ENCODE measurements at regions not wholly inside any gene's neighbourhood (a gene's known extent, or its start where the extent isn't known, plus 50 kb on each side); places are given as distances from the start of the nearest gene placed in this dataset.

DNA sequence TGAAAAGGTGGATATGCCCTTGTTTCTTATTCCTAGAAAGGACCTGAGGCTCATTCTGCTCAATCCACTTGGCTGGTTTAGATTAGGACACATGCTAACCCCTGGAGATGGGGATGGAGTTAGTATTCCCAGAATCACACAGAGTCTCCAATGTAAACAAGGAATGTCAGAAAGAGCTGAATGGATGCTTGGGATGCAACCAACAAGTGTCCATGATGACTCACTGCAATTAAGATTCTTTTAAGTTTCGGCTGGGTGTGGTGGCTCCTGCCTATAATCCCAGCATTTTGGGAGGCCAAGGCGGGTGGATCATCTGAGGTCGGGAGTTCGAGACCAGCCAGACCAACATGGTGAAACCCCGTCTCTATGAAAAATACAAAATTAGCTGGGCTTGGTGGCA is 315.5 kb upstream of the AZI2 start:
- Histone ChIP-seq H3K27ac (ENCODE audit: low read depth, low read length) (no peak overlapping the region), H3K9ac (ENCODE audit: low read length) (no peak overlapping the region)

DNA sequence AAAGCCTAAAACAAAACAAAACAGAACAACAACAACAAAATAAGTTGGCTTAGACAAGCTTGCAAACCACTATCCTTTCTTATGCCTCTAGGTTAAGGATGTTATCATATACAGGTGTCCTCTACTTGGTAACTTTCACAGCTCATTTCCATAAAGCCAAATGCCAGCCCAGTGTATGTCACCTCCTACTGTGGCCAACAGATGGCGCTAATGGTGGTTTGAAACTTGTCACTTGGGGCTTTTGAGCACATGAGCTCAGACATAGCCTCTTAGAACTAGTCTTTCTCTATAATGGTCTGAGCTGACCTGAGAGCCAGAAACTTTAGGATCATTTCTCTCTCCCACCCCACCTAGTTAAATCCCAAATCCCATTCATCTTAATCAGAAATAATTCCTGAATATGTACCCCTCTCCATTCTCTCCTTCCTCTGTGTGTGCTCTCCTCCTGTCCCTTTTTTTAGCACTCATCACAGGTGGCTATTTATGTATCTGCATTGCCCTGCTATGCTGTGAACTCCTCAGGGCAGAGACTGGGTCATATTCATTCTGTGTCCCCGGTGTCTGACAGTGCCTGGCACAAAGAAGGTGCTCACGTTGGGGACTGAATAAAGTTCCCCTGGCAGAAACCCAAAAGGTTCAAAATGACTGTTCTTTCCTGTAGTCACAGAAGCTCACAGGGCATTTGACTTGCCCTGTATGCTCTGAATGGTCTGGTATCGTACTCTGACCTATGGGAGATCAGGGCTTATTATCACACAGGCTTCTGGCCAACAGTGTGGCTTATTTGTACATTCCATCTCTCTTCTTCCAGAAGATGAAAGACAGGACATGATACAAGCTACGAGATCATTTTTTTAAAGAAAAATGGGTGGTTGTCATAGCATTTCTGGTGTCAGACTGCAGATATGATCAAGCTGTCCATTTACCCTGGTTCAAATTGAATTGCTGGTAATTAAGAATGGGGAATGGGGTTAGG is 319.3 kb upstream of the AZI2 start:
- Histone ChIP-seq H3K27ac (ENCODE audit: low read depth, low read length) (no peak overlapping the region), H3K27me3 (ENCODE audit: control insufficient read depth, insufficient read depth, low read length) (no peaks in the 10 kb centered on the region), H3K4me3 (ENCODE audit: low read length) (no peak overlapping the region), H3K9ac (ENCODE audit: low read length) (no peak overlapping the region), H3K36me3 (ENCODE audit: control insufficient read depth, insufficient read depth, low read length) (no peaks in the 10 kb centered on the region), H3K4me1 (ENCODE audit: control insufficient read depth, insufficient read depth, low read length) (no peaks in the 10 kb centered on the region)

More for the DNA sequence above, 315.5 kb upstream of the AZI2 start:
- no peak overlapping the region for H3K4me3 ChIP-seq (ENCODE audit: low read length)
- H3K4me1 ChIP-seq (ENCODE audit: control insufficient read depth, insufficient read depth, low read length), result no peaks in the 10 kb centered on the region
- H3K36me3 ChIP-seq (ENCODE audit: control insufficient read depth, insufficient read depth, low read length), result no peaks in the 10 kb centered on the region
- no peaks in the 10 kb centered on the region for H3K27me3 ChIP-seq (ENCODE audit: control insufficient read depth, insufficient read depth, low read length)

DNA sequence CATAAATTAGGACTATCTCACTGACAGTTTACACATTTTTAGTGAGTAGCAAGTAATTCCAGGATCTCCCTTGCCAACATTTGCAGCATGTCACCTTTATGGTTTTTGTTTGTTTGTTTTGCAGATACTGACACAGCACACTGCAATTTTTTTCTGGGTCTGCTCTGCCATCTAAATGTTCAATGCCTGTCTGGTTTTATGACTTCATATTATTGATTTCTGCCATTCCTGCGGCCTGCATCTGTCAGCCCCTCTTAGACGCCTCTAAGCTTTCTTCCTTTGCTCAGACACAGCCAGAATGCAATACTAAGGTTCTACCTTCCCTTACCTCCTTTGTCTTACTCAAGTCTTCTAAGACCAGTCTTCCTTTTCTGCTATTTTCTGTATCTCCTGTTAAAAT is 321.2 kb upstream of the AZI2 start:
- no peak overlapping the region for H3K27ac ChIP-seq (ENCODE audit: low read depth, low read length)
- H3K9ac ChIP-seq (ENCODE audit: low read length), result no peak overlapping the region
- no peaks in the 10 kb centered on the region for H3K4me1 ChIP-seq (ENCODE audit: control insufficient read depth, insufficient read depth, low read length)
- H3K36me3 ChIP-seq (ENCODE audit: control insufficient read depth, insufficient read depth, low read length), result no peaks in the 10 kb centered on the region
- no peaks in the 10 kb centered on the region for H3K27me3 ChIP-seq (ENCODE audit: control insufficient read depth, insufficient read depth, low read length)
- H3K4me3 ChIP-seq (ENCODE audit: low read length), result no peak overlapping the region

DNA sequence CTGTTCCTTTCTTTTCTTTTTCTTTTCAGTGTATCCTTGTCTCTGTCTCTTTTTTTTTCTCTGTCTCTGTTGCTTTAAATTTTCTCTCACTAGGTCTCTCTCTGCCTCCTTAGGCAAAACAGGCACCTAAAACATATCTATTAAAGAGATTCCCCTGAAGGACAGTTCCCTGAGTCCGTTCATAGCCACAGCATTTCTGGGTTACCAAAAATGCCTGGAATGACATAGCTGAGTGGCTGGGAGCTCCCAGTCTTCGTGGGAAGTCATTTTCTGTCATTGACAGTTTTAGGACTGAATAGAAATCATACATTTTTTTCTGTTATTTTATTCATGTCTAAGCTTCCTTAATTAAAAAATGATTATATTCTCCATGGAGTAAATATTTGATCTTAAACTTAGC is 323.8 kb upstream of the AZI2 start:
- H3K27ac ChIP-seq (ENCODE audit: low read depth, low read length), result no peak overlapping the region
- no peaks in the 10 kb centered on the region for H3K4me1 ChIP-seq (ENCODE audit: control insufficient read depth, insufficient read depth, low read length)
- no peak overlapping the region for H3K9ac ChIP-seq (ENCODE audit: low read length)
- no peaks in the 10 kb centered on the region for H3K27me3 ChIP-seq (ENCODE audit: control insufficient read depth, insufficient read depth, low read length)
- H3K36me3 ChIP-seq (ENCODE audit: control insufficient read depth, insufficient read depth, low read length), result no peaks in the 10 kb centered on the region
- H3K4me3 ChIP-seq (ENCODE audit: low read length), result no peak overlapping the region

DNA sequence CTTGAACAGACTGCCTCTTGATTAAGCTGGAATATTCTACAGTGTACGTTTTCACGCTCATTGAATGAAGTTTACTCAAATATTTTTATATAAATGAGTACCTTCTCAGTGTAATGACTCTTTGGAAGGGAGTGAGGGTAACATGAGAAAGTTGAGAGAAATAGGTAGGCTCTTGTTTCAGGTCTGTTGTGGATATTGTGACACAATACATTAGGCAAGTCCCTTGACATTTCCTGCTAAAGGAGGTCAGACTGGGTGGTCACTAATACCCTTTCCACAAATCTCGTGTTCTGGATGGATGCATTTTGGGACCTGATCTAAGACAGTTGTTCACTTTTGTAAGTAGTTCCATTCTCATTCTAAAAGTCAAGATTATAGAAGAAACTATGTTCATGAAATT is 324.8 kb upstream of the AZI2 start:
- H3K9ac ChIP-seq (ENCODE audit: low read length), result no peak overlapping the region
- H3K4me1 ChIP-seq (ENCODE audit: control insufficient read depth, insufficient read depth, low read length), result no peaks in the 10 kb centered on the region
- H3K27me3 ChIP-seq (ENCODE audit: control insufficient read depth, insufficient read depth, low read length), result no peaks in the 10 kb centered on the region
- H3K27ac ChIP-seq (ENCODE audit: low read depth, low read length), result no peak overlapping the region
- H3K4me3 ChIP-seq (ENCODE audit: low read length), result no peak overlapping the region
- no peaks in the 10 kb centered on the region for H3K36me3 ChIP-seq (ENCODE audit: control insufficient read depth, insufficient read depth, low read length)

DNA sequence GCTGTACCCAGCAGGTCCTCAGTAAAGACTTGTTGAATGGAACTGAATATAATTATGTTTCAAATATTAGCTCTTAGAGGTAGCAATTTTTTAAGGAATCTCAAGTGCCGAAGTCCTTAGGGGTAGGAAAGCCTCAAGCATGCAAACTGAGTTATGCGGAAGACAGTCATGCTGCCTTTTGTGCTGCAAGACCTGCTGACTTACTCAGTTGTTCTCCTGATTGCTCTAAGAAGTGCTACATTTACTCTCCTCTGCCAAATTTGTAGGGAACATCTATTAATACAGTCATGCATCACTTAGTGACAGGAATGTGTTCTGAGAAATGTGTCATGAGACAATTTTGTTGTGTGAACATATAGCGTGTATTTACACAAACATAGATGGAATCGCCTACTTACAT is 325.6 kb upstream of the AZI2 start:
- Histone ChIP-seq H3K27me3 (ENCODE audit: control insufficient read depth, insufficient read depth, low read length) (no peaks in the 10 kb centered on the region), H3K27ac (ENCODE audit: low read depth, low read length) (no peak overlapping the region), H3K4me1 (ENCODE audit: control insufficient read depth, insufficient read depth, low read length) (no peaks in the 10 kb centered on the region), H3K9ac (ENCODE audit: low read length) (no peak overlapping the region), H3K4me3 (ENCODE audit: low read length) (no peak overlapping the region), H3K36me3 (ENCODE audit: control insufficient read depth, insufficient read depth, low read length) (no peaks in the 10 kb centered on the region)

DNA sequence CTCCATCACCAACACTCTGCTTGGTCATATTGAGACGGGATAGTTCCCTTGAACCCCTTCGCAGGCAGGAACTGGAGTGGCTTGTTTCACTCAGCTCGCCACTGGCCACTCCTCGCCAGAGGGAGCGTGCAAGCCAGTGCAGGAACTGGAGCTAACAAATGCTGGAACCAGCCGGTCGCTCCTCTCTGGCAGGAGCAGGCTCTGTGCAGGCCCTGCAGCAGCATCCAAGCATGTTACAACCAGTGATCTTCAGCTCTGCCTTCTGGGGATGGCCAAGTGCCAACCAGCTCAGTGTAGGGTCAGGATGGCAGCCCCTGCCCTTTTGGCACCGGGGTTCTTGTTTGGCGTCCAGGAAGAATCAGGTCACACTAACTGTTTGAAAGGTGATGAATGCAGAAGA is 329.0 kb upstream of the AZI2 start:
- no peak overlapping the region for H3K9ac ChIP-seq (ENCODE audit: low read length)
- no peak overlapping the region for H3K4me3 ChIP-seq (ENCODE audit: low read length)
- no peaks in the 10 kb centered on the region for H3K27me3 ChIP-seq (ENCODE audit: control insufficient read depth, insufficient read depth, low read length)
- H3K27ac ChIP-seq (ENCODE audit: low read depth, low read length), result no peak overlapping the region
- H3K36me3 ChIP-seq (ENCODE audit: control insufficient read depth, insufficient read depth, low read length), result no peaks in the 10 kb centered on the region
- no peaks in the 10 kb centered on the region for H3K4me1 ChIP-seq (ENCODE audit: control insufficient read depth, insufficient read depth, low read length)

DNA sequence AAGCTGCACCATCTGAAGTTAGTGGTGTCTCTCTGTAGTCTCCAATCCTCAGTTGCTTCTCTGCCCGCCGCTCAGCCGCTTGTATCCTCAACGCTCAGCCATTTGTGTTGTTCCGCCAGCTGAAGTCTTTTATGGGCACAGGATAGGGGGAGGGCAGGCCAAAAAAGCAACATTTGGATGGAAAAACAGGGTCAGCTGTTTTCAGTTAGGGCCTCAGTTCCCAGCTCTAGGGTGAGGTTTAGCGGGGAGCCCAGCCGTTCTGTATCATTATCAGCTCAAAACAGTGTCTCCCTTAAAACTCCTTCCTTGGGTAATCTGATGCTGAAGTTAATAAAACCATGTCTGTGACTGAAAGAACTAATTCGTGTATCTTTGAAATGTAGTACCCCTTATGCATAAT is 329.5 kb upstream of the AZI2 start:
- H3K27ac ChIP-seq (ENCODE audit: low read depth, low read length), result no peak overlapping the region
- no peaks in the 10 kb centered on the region for H3K36me3 ChIP-seq (ENCODE audit: control insufficient read depth, insufficient read depth, low read length)
- H3K4me3 ChIP-seq (ENCODE audit: low read length), result no peak overlapping the region
- no peak overlapping the region for H3K9ac ChIP-seq (ENCODE audit: low read length)
- no peaks in the 10 kb centered on the region for H3K27me3 ChIP-seq (ENCODE audit: control insufficient read depth, insufficient read depth, low read length)
- H3K4me1 ChIP-seq (ENCODE audit: control insufficient read depth, insufficient read depth, low read length), result no peaks in the 10 kb centered on the region

DNA sequence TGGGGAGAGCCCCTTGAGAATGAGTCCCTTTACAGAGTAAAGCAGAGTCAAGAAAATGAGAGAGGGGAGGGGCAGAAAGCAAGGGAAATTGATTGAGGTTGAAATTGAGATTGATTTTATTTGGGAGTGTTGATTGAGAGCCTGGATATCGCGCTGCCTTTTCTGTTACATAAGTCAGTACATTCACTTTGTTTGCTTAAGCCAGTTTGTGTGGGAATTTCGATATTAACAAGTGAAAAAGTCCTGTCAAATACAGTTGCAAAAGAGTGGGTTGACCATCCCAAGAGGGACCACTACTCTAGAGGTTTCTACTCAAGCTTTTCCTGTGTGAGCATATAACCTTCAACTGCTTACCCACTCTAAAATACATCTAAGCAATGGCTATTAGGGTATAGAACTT is 331.4 kb upstream of the AZI2 start:
- H3K27me3 ChIP-seq (ENCODE audit: control insufficient read depth, insufficient read depth, low read length), result no peaks in the 10 kb centered on the region
- no peak overlapping the region for H3K9ac ChIP-seq (ENCODE audit: low read length)
- H3K4me3 ChIP-seq (ENCODE audit: low read length), result no peak overlapping the region
- no peak overlapping the region for H3K27ac ChIP-seq (ENCODE audit: low read depth, low read length)
- no peaks in the 10 kb centered on the region for H3K36me3 ChIP-seq (ENCODE audit: control insufficient read depth, insufficient read depth, low read length)
- no peaks in the 10 kb centered on the region for H3K4me1 ChIP-seq (ENCODE audit: control insufficient read depth, insufficient read depth, low read length)

DNA sequence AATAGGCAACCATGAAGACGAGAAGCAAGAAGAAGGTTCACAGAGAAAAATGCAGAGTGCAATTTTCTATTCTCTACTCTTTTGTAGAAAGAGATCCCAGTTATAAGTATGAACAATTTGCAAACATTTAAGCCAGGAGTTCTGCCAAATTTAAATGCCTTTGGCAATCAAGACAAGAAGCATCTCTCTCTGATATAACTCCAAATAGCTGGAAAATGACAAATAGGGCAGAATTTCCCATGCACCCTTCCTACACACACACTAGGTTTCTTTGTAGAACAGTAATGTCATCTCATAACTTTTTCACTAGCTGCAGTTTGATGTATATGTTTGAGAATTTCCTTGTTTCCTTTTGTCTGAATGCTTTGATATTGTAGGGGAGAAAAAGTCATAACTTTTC is 333.5 kb upstream of the AZI2 start:
- no peaks in the 10 kb centered on the region for H3K4me1 ChIP-seq (ENCODE audit: control insufficient read depth, insufficient read depth, low read length)
- H3K36me3 ChIP-seq (ENCODE audit: control insufficient read depth, insufficient read depth, low read length), result no peaks in the 10 kb centered on the region
- no peak overlapping the region for H3K9ac ChIP-seq (ENCODE audit: low read length)
- no peak overlapping the region for H3K27ac ChIP-seq (ENCODE audit: low read depth, low read length)
- H3K27me3 ChIP-seq (ENCODE audit: control insufficient read depth, insufficient read depth, low read length), result no peaks in the 10 kb centered on the region
- no peak overlapping the region for H3K4me3 ChIP-seq (ENCODE audit: low read length)

DNA sequence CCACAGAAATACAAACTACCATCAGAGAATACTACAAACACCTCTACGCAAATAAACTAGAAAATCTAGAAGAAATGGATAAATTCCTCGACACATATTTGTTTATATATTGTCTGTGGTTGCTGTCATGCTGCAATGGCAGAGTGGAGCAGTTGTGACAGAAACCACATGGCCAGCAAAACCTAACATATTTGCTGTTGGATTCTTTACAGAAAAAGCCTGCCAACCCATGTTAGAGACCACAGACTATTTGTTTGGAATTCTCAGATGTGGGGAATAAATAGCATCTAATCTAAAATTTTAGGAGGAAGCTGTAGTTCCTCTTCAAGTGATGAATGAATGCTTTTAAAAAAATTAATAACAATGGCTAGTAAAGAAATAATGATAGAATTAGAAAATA is 341.6 kb upstream of the AZI2 start:
- no peak overlapping the region for H3K9ac ChIP-seq (ENCODE audit: low read length)
- H3K36me3 ChIP-seq (ENCODE audit: control insufficient read depth, insufficient read depth, low read length), result no peaks in the 10 kb centered on the region
- H3K27ac ChIP-seq (ENCODE audit: low read depth, low read length), result no peak overlapping the region
- H3K27me3 ChIP-seq (ENCODE audit: control insufficient read depth, insufficient read depth, low read length), result no peaks in the 10 kb centered on the region
- no peaks in the 10 kb centered on the region for H3K4me1 ChIP-seq (ENCODE audit: control insufficient read depth, insufficient read depth, low read length)
- H3K4me3 ChIP-seq (ENCODE audit: low read length), result no peak overlapping the region

DNA sequence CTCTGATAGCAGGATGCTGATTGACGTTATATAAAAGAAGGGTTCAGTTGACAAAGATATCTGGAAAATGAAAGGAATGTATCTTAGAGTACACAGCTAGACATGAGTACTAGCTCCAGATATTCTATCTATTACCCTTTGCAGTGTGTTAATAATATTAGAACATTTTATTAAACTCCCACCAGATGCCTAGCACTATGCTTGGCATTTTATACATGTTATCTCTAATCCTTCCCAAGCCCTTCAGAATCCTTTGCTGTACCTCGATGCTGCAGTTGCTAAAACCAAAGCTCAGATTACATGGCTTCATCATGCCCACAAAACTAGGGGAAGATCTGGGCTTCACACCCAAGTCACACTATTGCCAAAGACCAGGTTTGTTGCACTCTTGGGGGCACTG is 350.1 kb upstream of the AZI2 start:
- no peaks in the 10 kb centered on the region for H3K36me3 ChIP-seq (ENCODE audit: control insufficient read depth, insufficient read depth, low read length)
- H3K4me3 ChIP-seq (ENCODE audit: low read length), result no peak overlapping the region
- no peak overlapping the region for H3K9ac ChIP-seq (ENCODE audit: low read length)
- no peaks in the 10 kb centered on the region for H3K4me1 ChIP-seq (ENCODE audit: control insufficient read depth, insufficient read depth, low read length)
- H3K27me3 ChIP-seq (ENCODE audit: control insufficient read depth, insufficient read depth, low read length), result no peaks in the 10 kb centered on the region
- no peak overlapping the region for H3K27ac ChIP-seq (ENCODE audit: low read depth, low read length)

DNA sequence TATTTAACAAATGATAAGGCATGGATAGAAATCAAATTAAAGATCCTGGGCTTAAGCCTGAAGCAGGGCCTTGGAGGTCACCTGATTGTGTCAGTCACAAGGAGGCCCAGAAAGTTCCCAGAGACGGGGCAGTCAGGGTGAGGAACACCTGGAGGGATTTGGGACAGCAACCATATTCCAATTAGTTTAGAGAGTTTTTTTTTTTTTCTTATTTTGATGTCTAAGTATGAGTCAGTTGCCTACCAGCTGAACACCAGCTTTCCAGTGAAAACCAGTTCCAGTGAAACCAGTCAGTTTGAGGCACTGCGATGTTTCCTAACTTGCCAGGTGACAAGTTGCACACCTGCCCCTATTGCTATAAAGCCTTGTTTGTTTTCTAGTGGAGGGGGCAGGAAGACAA is 350.7 kb upstream of the AZI2 start:
- Histone ChIP-seq H3K36me3 (ENCODE audit: control insufficient read depth, insufficient read depth, low read length) (no peaks in the 10 kb centered on the region), H3K9ac (ENCODE audit: low read length) (no peak overlapping the region), H3K27ac (ENCODE audit: low read depth, low read length) (no peak overlapping the region), H3K4me3 (ENCODE audit: low read length) (no peak overlapping the region), H3K4me1 (ENCODE audit: control insufficient read depth, insufficient read depth, low read length) (no peaks in the 10 kb centered on the region), H3K27me3 (ENCODE audit: control insufficient read depth, insufficient read depth, low read length) (no peaks in the 10 kb centered on the region)
